ENCODE measurements at regions not wholly inside any gene's neighbourhood (a gene's known extent, or its start where the extent isn't known, plus 50 kb on each side); places are given as distances from the start of the nearest gene placed in this dataset.
A peak's percentile ranks its signal among the peaks of the same experiment; 100 is the strongest.

GRCh38 chr4:112931001-112931400 is 118.5 kb upstream of the ANK2 start:
- ATAC-seq, result no peak
- no peak for FAIRE-seq
- H3K4me1 ChIP-seq, result no peaks in the 10 kb centered on the region
- H3K27ac ChIP-seq, result no peak overlapping the region
- no peaks in the 10 kb centered on the region for H3K27me3 ChIP-seq
- no peak overlapping the region for H3K4me3 ChIP-seq
- intact Hi-C loops (cut with DNase I), result no loop called here
- no peak for DNase-seq
- no peaks in the 10 kb centered on the region for H3K36me3 ChIP-seq
- H3K9me3 ChIP-seq, result no peaks in the 10 kb centered on the region
- TF ChIP-seq CTCF (IDR thresholded peaks at IDR 0.05), result no peak
- 66 to 84% methylated on average over 4 of the region's 4 CpGs for WGBS, 2 donors

DNA sequence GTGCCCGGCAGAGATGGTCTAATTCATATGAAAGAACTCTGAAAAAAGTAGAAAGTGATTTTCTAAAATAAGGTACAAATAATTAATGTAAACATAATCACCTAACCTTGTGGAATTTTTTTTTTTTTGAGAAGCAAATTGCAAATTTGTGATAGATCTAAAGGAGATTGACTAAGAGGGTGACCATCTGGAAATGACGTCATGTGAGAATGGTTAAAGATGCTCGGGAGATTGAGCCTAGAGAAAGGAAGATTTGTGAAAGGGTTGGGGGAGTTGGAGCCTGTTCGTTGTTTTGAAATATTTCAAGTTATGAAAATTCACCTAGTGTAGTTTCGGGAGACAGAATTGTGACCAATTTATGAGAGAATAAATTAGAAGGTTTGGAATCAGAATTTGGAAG is 115.7 kb upstream of the ANK2 start:
- Histone ChIP-seq H3K36me3 (no peaks in the 10 kb centered on the region), H3K9me3 (no peaks in the 10 kb centered on the region), H3K4me1 (no peaks in the 10 kb centered on the region), H3K27me3 (no peaks in the 10 kb centered on the region), H3K27ac (no peak overlapping the region), H3K4me3 (no peak overlapping the region)
- intact Hi-C loops (cut with DNase I), result no loop called here
- DNase-seq, result no peak
- 64 to 72% methylated on average over 5 of the region's 5 CpGs for WGBS, 2 donors
- TF ChIP-seq CTCF (IDR thresholded peaks at IDR 0.05), result no peak
- no peak for FAIRE-seq
- ATAC-seq, result no peak

- Histone ChIP-seq H3K4me3 (no peak overlapping the region), H3K27ac (no peak overlapping the region), H3K9me3 (no peaks in the 10 kb centered on the region), H3K4me1 (no peaks in the 10 kb centered on the region), H3K36me3 (no peaks in the 10 kb centered on the region), H3K27me3 (peaks cover 0 to 9% (median 2%) of the 10 kb centered on the region in 4 donors)
- TF ChIP-seq CTCF (IDR thresholded peaks at IDR 0.05), result peak; percentile 16 to 44 (median 33)
- DNase-seq, result no peak
- intact Hi-C loops (cut with DNase I), result no loop called here
- peak in 2 of 4 donors; percentile 46 to 55 for ATAC-seq
- 0 to 1% methylated on average over 1 of the region's 1 CpG for WGBS, 2 donors
- peak; percentile 86 for FAIRE-seq
Measured at GRCh38 chr4:112938461-112939058, 110.9 kb upstream of the ANK2 start.

DNA sequence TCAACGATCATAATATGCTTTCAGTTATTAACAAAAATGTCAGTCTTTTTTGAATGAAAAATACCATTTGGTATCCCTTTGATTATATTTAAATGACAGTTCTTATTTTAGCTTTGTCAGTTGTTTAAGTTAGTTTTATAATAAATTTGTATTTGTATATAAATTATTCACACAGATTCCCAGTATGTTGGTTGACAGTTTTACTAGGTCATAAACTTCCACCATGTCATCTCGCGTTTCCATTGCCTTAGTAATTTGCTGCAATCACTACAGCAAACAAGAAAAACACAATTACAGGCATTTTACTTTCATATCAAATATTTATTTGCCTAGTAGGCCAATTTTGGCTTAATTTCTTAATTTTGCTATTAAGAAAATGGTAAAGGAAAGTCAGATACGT is 109.6 kb upstream of the ANK2 start:
- Histone ChIP-seq H3K4me1 (no peaks in the 10 kb centered on the region), H3K4me3 (no peak overlapping the region), H3K27me3 (peaks cover 0 to 15% (median 2%) of the 10 kb centered on the region in 4 donors), H3K27ac (no peak overlapping the region), H3K9me3 (no peaks in the 10 kb centered on the region), H3K36me3 (no peaks in the 10 kb centered on the region)
- DNase-seq (no peak), FAIRE-seq (no peak), ATAC-seq (no peak)
- TF ChIP-seq CTCF (IDR thresholded peaks at IDR 0.05), result no peak
- 61 to 73% methylated on average over 4 of the region's 4 CpGs for WGBS, 2 donors
- intact Hi-C loops (cut with DNase I), result no loop called here

DNA sequence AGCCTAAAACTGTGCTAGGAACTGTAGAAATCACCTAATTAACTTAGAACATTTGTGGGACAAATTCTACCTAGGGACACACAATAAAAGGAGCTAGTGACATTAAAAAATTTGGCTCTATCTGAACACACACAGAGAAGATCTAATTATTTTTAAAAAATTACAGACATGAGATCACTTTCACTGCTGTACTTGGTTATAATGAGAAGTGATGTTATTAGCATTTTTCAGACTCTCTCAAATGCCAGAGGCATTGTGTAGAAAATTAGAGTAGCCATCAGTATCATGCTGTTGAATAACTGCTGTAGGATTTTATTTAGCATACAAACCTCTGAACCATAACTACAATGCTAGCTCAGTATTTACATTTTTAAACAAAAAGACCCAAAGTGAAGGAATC is 109.1 kb upstream of the ANK2 start:
- intact Hi-C loops (cut with DNase I), result no loop called here
- Histone ChIP-seq H3K9me3 (no peaks in the 10 kb centered on the region), H3K27ac (no peak overlapping the region), H3K27me3 (peaks cover 0 to 15% (median 3%) of the 10 kb centered on the region in 4 donors), H3K36me3 (no peaks in the 10 kb centered on the region), H3K4me1 (no peaks in the 10 kb centered on the region), H3K4me3 (no peak overlapping the region)
- DNase-seq, result no peak
- ATAC-seq, result no peak
- FAIRE-seq, result no peak
- TF ChIP-seq CTCF (IDR thresholded peaks at IDR 0.05), result no peak
